Right ventricle myocardium inferior (tissue), 1 donor: ENCODE measurements at regions not wholly inside any gene's neighbourhood (a gene's known extent, or its start where the extent isn't known, plus 50 kb on each side); places are given as distances from the start of the nearest gene placed in this dataset.

ENCODE experiments used
- ATAC-seq: fragments of 200-7000 bp; cut with Tn5 transposase; one replicate; pipeline ENCODE4 v1.9.1; 2020; ENCODE audit warnings: mild to moderate bottlenecking, moderate library complexity
- DNase-seq: peaks from one replicate; pipeline ENCODE4 v3.0.0; 2021; ENCODE audit errors: missing footprints
- intact Hi-C: fragments of 100-400 bp; cut with DNase I; formaldehyde crosslinking; loops from one replicate; pipeline ENCODE4 v1.11.0; 2022
- donor health status: DM: no; HTN: yes; CAD: no; lungs with severe emphysema.

GRCh38 chr4:38547052-38547451, 116.9 kb upstream of the KLF3 start:
- intact Hi-C loops: no loop called here
- DNase-seq: no peak
- ATAC-seq: no peak

- ATAC-seq: no peak
- intact Hi-C loops: no loop called here
- DNase-seq: no peak
These were observed 115.7 kb upstream of the KLF3 start for GRCh38 chr4:38548256-38548655.

GRCh38 chr4:38559374-38559773, 104.6 kb upstream of the KLF3 start:
- intact Hi-C loops: no loop called here
- no peak for DNase-seq
- ATAC-seq: no peak

GRCh38 chr4:38560340-38560739, 103.7 kb upstream of the KLF3 start:
- no peak for ATAC-seq
- intact Hi-C loops: no loop called here

GRCh38 chr4:38560768-38561558, 103.0 kb upstream of the KLF3 start:
- DNase-seq (no peak), ATAC-seq (no peak)
- intact Hi-C loops: no loop called here

More at GRCh38 chr4:38560340-38560739, 103.7 kb upstream of the KLF3 start:
- no peak for DNase-seq

- peak; percentile 73 for DNase-seq
- intact Hi-C loops: no loop called here
- ATAC-seq: peak; percentile 86
These were observed 101.2 kb upstream of the KLF3 start for GRCh38 chr4:38562751-38563198.

- DNase-seq (no peak), ATAC-seq (no peak)
- intact Hi-C loops: no loop called here
These were observed 100.1 kb upstream of the KLF3 start for GRCh38 chr4:38563707-38564495.

GRCh38 chr4:38565271-38566199, 98.5 kb upstream of the KLF3 start:
- no peak for DNase-seq
- intact Hi-C loops: loop anchor here (5.0 kb wide), 1 partner anchor 107 kb away; no protein-coding TSS in a partner anchor
- ATAC-seq: no peak

GRCh38 chr4:38566806-38567398, 97.1 kb upstream of the KLF3 start:
- ATAC-seq: no peak
- intact Hi-C loops: loop anchor here (5.0 kb wide), 1 partner anchor 105 kb away; no protein-coding TSS in a partner anchor

GRCh38 chr4:38567457-38567856, 96.5 kb upstream of the KLF3 start:
- intact Hi-C loops: loop anchor here (5.0 kb wide), 1 partner anchor 105 kb away; no protein-coding TSS in a partner anchor
- ATAC-seq (no peak), DNase-seq (no peak)

More at GRCh38 chr4:38566806-38567398, 97.1 kb upstream of the KLF3 start:
- DNase-seq: no peak

GRCh38 chr4:38568768-38569167, 95.2 kb upstream of the KLF3 start:
- intact Hi-C loops: loop anchor here (5.0 kb wide), 1 partner anchor 104 kb away; no protein-coding TSS in a partner anchor
- ATAC-seq: no peak

GRCh38 chr4:38570647-38571276, 93.2 kb upstream of the KLF3 start:
- no peak for DNase-seq
- intact Hi-C loops: no loop called here
- ATAC-seq: no peak

More at GRCh38 chr4:38568768-38569167, 95.2 kb upstream of the KLF3 start:
- no peak for DNase-seq

GRCh38 chr4:38572793-38573192, 91.2 kb upstream of the KLF3 start:
- ATAC-seq: no peak
- intact Hi-C loops: no loop called here
- no peak for DNase-seq

- no peak for DNase-seq
- peak; percentile 44 for ATAC-seq
- intact Hi-C loops: no loop called here
These were observed 89.3 kb upstream of the KLF3 start for GRCh38 chr4:38574559-38575333.

- no peak for DNase-seq
- intact Hi-C loops: no loop called here
- ATAC-seq: no peak
These were observed 87.2 kb upstream of the KLF3 start for GRCh38 chr4:38576767-38577166.

GRCh38 chr4:38577462-38577861, 86.5 kb upstream of the KLF3 start:
- intact Hi-C loops: no loop called here
- ATAC-seq (no peak), DNase-seq (no peak)

GRCh38 chr4:38581426-38582106, 82.4 kb upstream of the KLF3 start:
- DNase-seq (no peak), ATAC-seq (no peak)
- intact Hi-C loops: no loop called here
